ENCODE measurements at regions not wholly inside any gene's neighbourhood (a gene's known extent, or its start where the extent isn't known, plus 50 kb on each side); places are given as distances from the start of the nearest gene placed in this dataset.

DNA sequence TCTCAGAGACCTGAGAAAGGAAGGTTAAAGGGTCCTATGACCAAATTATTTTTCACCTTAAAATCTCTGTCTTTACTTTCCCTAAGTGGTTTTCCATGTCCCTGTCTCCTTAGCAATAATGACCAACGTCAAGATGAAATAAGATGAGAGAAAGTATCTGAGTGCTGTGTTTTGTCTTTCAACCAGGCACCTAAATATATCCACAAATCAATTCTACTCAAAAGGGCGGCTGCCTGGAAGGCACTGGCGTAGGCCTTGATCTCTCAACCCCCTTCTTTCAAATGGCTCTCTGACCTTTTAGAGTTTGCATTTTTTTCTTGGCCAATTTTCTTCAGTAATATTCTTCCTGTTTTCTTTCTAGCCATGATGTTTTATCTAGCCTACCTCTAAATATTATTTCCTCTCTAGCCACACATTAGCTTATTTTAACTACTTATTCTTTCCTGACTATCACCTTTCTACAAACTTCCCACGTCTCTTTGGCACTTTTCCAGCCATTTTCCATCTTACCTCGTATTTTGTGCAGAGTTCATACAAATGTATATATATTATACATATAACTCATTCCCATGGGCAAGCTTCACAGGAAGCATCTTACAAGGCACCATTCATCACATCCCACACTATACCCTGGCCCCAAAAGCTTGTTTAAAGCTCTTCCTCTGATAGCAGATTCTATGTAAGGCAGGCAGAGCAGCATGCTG is 204.5 kb downstream of the SNX18 start:
- H3K27ac ChIP-seq: no peak overlapping the region
- TF ChIP-seq POLR2A (IDR thresholded peaks at IDR 0.05) (no peak), POLR2AphosphoS5 (IDR thresholded peaks at IDR 0.05) (no peak), EP300 (IDR thresholded peaks at IDR 0.05) (no peak)
- TF ChIP-seq, protein P1, sequence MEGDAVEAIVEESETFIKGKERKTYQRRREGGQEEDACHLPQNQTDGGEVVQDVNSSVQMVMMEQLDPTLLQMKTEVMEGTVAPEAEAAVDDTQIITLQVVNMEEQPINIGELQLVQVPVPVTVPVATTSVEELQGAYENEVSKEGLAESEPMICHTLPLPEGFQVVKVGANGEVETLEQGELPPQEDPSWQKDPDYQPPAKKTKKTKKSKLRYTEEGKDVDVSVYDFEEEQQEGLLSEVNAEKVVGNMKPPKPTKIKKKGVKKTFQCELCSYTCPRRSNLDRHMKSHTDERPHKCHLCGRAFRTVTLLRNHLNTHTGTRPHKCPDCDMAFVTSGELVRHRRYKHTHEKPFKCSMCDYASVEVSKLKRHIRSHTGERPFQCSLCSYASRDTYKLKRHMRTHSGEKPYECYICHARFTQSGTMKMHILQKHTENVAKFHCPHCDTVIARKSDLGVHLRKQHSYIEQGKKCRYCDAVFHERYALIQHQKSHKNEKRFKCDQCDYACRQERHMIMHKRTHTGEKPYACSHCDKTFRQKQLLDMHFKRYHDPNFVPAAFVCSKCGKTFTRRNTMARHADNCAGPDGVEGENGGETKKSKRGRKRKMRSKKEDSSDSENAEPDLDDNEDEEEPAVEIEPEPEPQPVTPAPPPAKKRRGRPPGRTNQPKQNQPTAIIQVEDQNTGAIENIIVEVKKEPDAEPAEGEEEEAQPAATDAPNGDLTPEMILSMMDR (IDR thresholded peaks at IDR 0.05): no peak
- DNase-seq: no peak
- intact Hi-C loops (cut with DNase I; ENCODE audit: low total_unique reads): no loop called here
- H3K9me3 ChIP-seq: no peaks in the 10 kb centered on the region
- no peaks in the 10 kb centered on the region for H3K27me3 ChIP-seq
- no peaks in the 10 kb centered on the region for H3K36me3 ChIP-seq
- H3K4me1 ChIP-seq: peaks cover 0 to 7% (median 3%) of the 10 kb centered on the region in 4 donors
- WGBS, 5 donors: 69 to 74% (median 71%) methylated on average over 5 of the region's 5 CpGs
- no peak overlapping the region for H3K4me3 ChIP-seq

DNA sequence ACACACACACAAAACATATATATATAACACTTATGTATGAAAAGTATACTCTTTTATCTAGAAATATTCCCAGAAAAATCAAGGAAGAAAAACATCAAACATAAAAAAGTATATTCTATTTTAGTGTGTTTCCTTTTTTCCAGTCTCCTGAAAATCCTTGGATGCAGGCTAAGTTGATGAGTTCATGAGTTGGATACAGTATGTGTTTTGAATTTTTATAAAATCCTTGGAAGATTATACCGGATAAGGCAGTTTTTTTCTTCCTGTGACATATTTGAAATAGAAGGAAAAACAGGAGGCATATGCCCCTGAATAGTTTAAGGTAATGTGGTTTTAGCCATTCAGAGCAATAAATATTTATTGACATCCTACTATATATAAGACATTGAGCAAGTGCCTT is 203.6 kb downstream of the SNX18 start:
- Histone ChIP-seq H3K4me1 (peaks cover 0 to 7% (median 3%) of the 10 kb centered on the region in 4 donors), H3K4me3 (no peak overlapping the region), H3K9me3 (no peaks in the 10 kb centered on the region), H3K27ac (no peak overlapping the region), H3K27me3 (no peaks in the 10 kb centered on the region), H3K36me3 (no peaks in the 10 kb centered on the region)
- TF ChIP-seq POLR2A (IDR thresholded peaks at IDR 0.05): no peak
- TF ChIP-seq, protein P1 (IDR thresholded peaks at IDR 0.05): no peak
- intact Hi-C loops (cut with DNase I; ENCODE audit: low total_unique reads): no loop called here
- no peak for DNase-seq
- 77 to 92% (median 86%) methylated on average over 1 of the region's 1 CpG for WGBS, 5 donors

DNA sequence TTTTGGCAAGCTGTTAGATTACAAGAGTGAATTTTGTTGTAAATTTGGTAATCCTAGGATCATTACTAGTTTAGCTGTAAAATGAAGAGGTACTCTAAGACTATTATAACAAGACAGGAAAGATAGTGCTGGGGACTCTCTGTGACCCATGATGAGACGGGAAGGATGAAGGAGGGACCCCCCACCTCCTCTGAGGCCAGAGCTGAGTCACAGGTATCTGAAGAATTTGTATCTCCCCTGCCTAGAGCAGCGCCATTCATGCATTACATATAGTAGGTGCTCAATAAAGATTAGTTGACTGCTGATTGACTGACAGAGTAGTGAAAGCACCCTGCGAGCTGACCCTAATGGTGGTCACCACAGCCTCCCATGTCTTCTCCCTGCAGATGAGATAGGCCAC is 202.8 kb downstream of the SNX18 start:
- TF ChIP-seq POLR2AphosphoS5 (IDR thresholded peaks at IDR 0.05) (no peak), POLR2A (IDR thresholded peaks at IDR 0.05) (no peak), EP300 (IDR thresholded peaks at IDR 0.05) (no peak)
- TF ChIP-seq, protein P1 (IDR thresholded peaks at IDR 0.05): no peak
- WGBS, 5 donors: 65 to 97% (median 76%) methylated on average over 3 of the region's 3 CpGs
- no peak for DNase-seq
- H3K4me1 ChIP-seq: peaks cover 0 to 7% (median 3%) of the 10 kb centered on the region in 4 donors
- no peak overlapping the region for H3K4me3 ChIP-seq
- intact Hi-C loops (cut with DNase I; ENCODE audit: low total_unique reads): no loop called here
- H3K36me3 ChIP-seq: no peaks in the 10 kb centered on the region
- H3K9me3 ChIP-seq: no peaks in the 10 kb centered on the region
- no peak overlapping the region for H3K27ac ChIP-seq
- no peaks in the 10 kb centered on the region for H3K27me3 ChIP-seq

DNA sequence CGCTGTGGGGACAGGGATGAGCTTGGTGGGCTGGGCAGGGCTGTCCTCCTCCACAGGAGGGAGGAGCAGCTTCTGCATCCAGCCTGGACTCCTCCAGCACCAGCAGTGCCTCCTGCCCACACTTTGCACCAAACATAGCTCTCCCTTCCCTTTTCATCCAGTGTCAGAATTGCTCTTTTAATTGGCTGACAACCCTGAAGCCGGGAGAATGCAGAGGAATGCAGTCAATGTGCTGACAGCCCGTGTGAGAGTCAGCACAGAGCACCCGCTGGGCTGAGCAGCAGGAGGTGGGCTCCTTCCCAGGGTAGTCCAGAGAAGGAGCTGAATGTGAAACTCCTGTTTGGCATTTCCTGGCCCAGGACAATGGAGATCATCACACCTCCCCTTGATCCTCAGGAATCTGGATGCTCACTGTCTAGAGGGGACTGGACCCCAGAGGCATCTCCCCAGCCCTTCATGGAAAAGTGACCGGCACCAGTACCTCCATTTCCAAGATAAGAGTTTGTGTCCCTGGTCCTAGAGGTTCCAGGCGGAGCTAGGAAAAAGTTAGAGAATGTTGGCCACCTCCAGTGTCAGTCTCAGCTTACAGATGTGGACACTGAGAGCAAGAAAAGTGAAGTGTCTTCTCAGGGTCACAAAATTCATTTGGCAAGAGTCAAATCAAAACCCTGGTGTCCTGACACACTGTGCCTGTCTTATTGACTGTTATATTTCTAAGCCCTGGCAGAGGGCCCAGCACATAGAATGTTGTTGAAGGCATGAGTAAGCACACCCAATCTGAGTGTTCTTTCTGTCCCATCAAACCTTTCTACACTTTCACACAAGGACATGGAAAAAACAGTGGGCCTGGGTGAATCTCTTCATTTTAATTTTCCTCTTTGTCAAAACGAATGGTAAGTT is 202.1 kb downstream of the SNX18 start:
- DNase-seq: peak in 1 of 2 donors; percentile 53
- Histone ChIP-seq H3K27me3 (no peaks in the 10 kb centered on the region), H3K4me3 (no peak overlapping the region), H3K9me3 (no peaks in the 10 kb centered on the region), H3K4me1 (peaks cover 0 to 7% (median 3%) of the 10 kb centered on the region in 4 donors), H3K27ac (no peak overlapping the region), H3K36me3 (no peaks in the 10 kb centered on the region)
- TF ChIP-seq, protein P1 (IDR thresholded peaks at IDR 0.05): no peak
- no peak for TF ChIP-seq POLR2A (IDR thresholded peaks at IDR 0.05)
- no peak for TF ChIP-seq EP300 (IDR thresholded peaks at IDR 0.05)
- TF ChIP-seq POLR2AphosphoS5 (IDR thresholded peaks at IDR 0.05): no peak
- 39 to 68% (median 55%) methylated on average over 7 of the region's 7 CpGs for WGBS, 5 donors
- intact Hi-C loops (cut with DNase I; ENCODE audit: low total_unique reads): no loop called here

Data from stomach (tissue), 8 donors.